Peyer's patch (tissue), 4 donors: ENCODE measurements at regions not wholly inside any gene's neighbourhood (a gene's known extent, or its start where the extent isn't known, plus 50 kb on each side); places are given as distances from the start of the nearest gene placed in this dataset.

Source experiments
- DNase-seq, 3 donors: peaks; one replicate each; pipeline ENCODE4 v3.0.0-alpha.2; 2017 to 2019
- H3K27ac ChIP-seq, 4 donors: fragments of 200-600 bp; sonication (generic); one replicate each; pipeline ENCODE4 v1.5.1; 2016 to 2019
- H3K27me3 ChIP-seq, 2 donors: fragments of 200-600 bp; sonication (generic); one replicate each; pipeline ENCODE4 v1.5.1; 2019
- H3K36me3 ChIP-seq, 3 donors: fragments of 200-600 bp; sonication (generic); one replicate each; pipeline ENCODE4 v1.5.1; 2016 to 2019
- H3K4me1 ChIP-seq, 4 donors: fragments of 200-600 bp; sonication (generic); one replicate each; pipeline ENCODE4 v1.5.1; 2016 to 2019
- H3K4me3 ChIP-seq, 4 donors: fragments of 200-600 bp; sonication (generic); 1 replicate in 3 of 4; 2 replicates in 1 of 4; pipeline ENCODE4 v1.5.1; 2016 to 2019; ENCODE audit warnings: mild to moderate bottlenecking in 1 of 4
- H3K9me3 ChIP-seq, 4 donors: fragments of 200-600 bp; sonication (generic); one replicate each; pipeline ENCODE4 v1.5.1; 2016 to 2019; ENCODE audit warnings: mild to moderate bottlenecking in 1 of 4
- CTCF ChIP-seq, 6 experiments: fragments of 450-650 bp in 4 of 6; fragments of 200-600 bp in 2 of 6; sonication (generic) in 1 of 6; IDR thresholded peaks; one replicate each; pipeline ENCODE4 v1.5.1; 2017 to 2019; ENCODE audit warnings: antibody characterized with exemption in 6 of 6, mild to moderate bottlenecking in 3 of 6, moderate library complexity in 1 of 6
- POLR2A ChIP-seq, 2 donors: fragments of 450-650 bp; IDR thresholded peaks; one replicate each; pipeline ENCODE4 v1.5.1; 2017; ENCODE audit warnings: antibody characterized with exemption in 2 of 2, mild to moderate bottlenecking in 2 of 2, moderate library complexity in 2 of 2

GRCh38 chr5:125043781-125044391 lies 297.4 kb upstream of the ZNF608 start:
- no peaks in the 10 kb centered on the region for H3K36me3 ChIP-seq
- no peaks in the 10 kb centered on the region for H3K27me3 ChIP-seq
- H3K9me3 ChIP-seq, result no peaks in the 10 kb centered on the region
- H3K27ac ChIP-seq, result no peak overlapping the region
- no peak overlapping the region for H3K4me3 ChIP-seq
- no peak for TF ChIP-seq CTCF (IDR thresholded peaks at IDR 0.05)
- DNase-seq, result no peak
- peaks cover 0 to 15% (median 0%) of the 10 kb centered on the region in 4 donors for H3K4me1 ChIP-seq

DNA sequence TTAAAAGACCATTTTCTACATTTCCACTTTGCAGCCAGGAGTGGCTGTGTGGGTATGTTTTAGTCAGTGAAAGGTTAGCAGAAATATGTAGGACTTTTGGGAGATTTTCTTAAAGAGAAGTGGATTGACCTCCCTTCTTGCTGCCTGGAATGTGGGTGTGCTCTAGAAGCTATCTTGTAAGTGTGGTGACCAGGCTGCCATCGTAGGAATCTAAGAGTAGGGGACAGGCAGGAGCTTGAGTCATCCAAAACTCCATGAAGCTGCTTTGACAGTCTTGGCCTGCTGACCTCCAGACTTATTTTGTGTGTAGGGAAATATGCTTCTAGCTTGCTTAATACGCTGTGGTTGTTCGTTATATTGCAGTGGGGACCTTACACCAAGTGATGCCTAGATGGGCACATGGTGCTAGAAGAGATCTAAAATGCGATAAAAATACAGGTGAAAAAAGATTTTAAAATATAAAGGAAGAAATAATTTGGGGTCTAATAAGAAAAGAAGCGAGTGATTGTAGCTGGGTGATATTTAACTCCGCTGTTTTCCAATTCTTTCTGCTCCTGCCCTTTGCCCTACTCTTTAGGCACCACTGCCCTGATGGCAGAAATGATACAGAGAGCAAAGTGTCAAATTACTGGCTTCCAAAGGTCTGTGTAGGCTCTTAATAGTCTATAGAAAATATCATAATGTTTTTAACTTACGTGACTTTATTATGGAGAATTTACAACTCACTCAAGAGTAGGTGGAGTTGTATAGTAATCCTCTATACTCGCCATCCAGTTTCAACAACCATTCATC lies 298.2 kb upstream of the ZNF608 start:
- DNase-seq, result no peak
- H3K4me3 ChIP-seq, result no peak overlapping the region
- no peaks in the 10 kb centered on the region for H3K36me3 ChIP-seq
- no peak overlapping the region for H3K27ac ChIP-seq
- no peaks in the 10 kb centered on the region for H3K27me3 ChIP-seq
- no peaks in the 10 kb centered on the region for H3K9me3 ChIP-seq
- peaks cover 0 to 15% (median 0%) of the 10 kb centered on the region in 4 donors for H3K4me1 ChIP-seq
- TF ChIP-seq CTCF (IDR thresholded peaks at IDR 0.05), result no peak
- TF ChIP-seq POLR2A (IDR thresholded peaks at IDR 0.05), result no peak

DNA sequence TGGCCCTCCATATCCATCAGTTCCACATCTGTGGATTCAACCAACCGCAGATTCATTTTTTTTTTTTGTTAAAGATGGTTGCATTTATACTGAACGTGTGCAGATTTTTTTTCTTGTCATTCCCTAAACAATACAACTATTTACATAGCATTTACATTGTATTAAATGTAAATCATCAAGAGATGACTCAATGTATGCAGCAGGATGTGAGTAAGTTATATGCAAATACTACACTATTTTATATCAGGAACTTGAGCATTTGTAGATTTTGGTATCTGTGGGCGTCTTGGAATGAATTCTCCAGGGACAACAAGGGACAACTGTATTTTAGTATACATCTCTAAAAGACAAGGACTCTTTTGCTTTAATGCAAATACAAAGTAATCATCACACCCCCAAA lies 299.2 kb upstream of the ZNF608 start:
- DNase-seq, result no peak
- Histone ChIP-seq H3K4me3 (no peak overlapping the region), H3K27me3 (no peaks in the 10 kb centered on the region), H3K9me3 (no peaks in the 10 kb centered on the region), H3K36me3 (no peaks in the 10 kb centered on the region), H3K4me1 (peaks cover 0 to 15% (median 0%) of the 10 kb centered on the region in 4 donors), H3K27ac (no peak overlapping the region)
- TF ChIP-seq CTCF (IDR thresholded peaks at IDR 0.05) (no peak), POLR2A (IDR thresholded peaks at IDR 0.05) (no peak)

GRCh38 chr5:125046838-125047237 lies 300.4 kb upstream of the ZNF608 start:
- Histone ChIP-seq H3K27me3 (no peaks in the 10 kb centered on the region), H3K4me3 (no peak overlapping the region), H3K27ac (no peak overlapping the region), H3K9me3 (no peaks in the 10 kb centered on the region), H3K36me3 (no peaks in the 10 kb centered on the region), H3K4me1 (peaks cover 0 to 15% (median 0%) of the 10 kb centered on the region in 4 donors)
- TF ChIP-seq POLR2A (IDR thresholded peaks at IDR 0.05) (no peak), CTCF (IDR thresholded peaks at IDR 0.05) (no peak)
- DNase-seq, result no peak

- Histone ChIP-seq H3K27ac (no peak overlapping the region), H3K36me3 (no peaks in the 10 kb centered on the region), H3K9me3 (no peaks in the 10 kb centered on the region), H3K4me1 (peaks cover 0 to 15% (median 0%) of the 10 kb centered on the region in 4 donors), H3K27me3 (no peaks in the 10 kb centered on the region), H3K4me3 (no peak overlapping the region)
- no peak for TF ChIP-seq POLR2A (IDR thresholded peaks at IDR 0.05)
- TF ChIP-seq CTCF (IDR thresholded peaks at IDR 0.05), result no peak
- no peak for DNase-seq
These were observed 301.4 kb upstream of the ZNF608 start for GRCh38 chr5:125047871-125048270.
